HepG2 (cell line): ENCODE measurements at regions not wholly inside any gene's neighbourhood (a gene's known extent, or its start where the extent isn't known, plus 50 kb on each side); places are given as distances from the start of the nearest gene placed in this dataset.
A peak's percentile ranks its signal among the peaks of the same experiment; 100 is the strongest.

ENCODE experiments used
- ARNTL ChIP-seq: sonication (generic); formaldehyde crosslinking; IDR thresholded peaks from 2 replicates; pipeline ENCODE4 v1.4.0; 2020; ENCODE audit warnings: mild to moderate bottlenecking, missing genetic modification reagents
- FOXJ3 ChIP-seq: sonication (generic); formaldehyde crosslinking; IDR thresholded peaks from 2 replicates; pipeline ENCODE4 v1.4.0; 2020; ENCODE audit warnings: missing genetic modification reagents, mild to moderate bottlenecking, borderline replicate concordance
- HOXA7 ChIP-seq: sonication (generic); formaldehyde crosslinking; IDR thresholded peaks from 2 replicates; pipeline ENCODE4 v1.8.1; 2022; ENCODE audit warnings: mild to moderate bottlenecking, missing genetic modification reagents, moderate library complexity
- IKZF1 ChIP-seq: fragments of 450-650 bp; IDR thresholded peaks from 2 replicates; pipeline ENCODE4 v1.7.1; 2016
- KDM2A ChIP-seq: sonication (generic); formaldehyde crosslinking; IDR thresholded peaks from 2 replicates; pipeline ENCODE4 v1.4.0; 2020; ENCODE audit warnings: low read depth, missing genetic modification reagents, borderline replicate concordance
- MXI1 ChIP-seq: IDR thresholded peaks from 3 replicates; pipeline ENCODE4 v1.6.1; 2012; ENCODE audit warnings: low read depth, low read length, inconsistent platforms, borderline replicate concordance
- RARA ChIP-seq: IDR thresholded peaks from 2 replicates; pipeline ENCODE4 v1.6.1; 2016; ENCODE audit warnings: missing genetic modification reagents, missing compliant biosample characterization
- RFXANK ChIP-seq: IDR thresholded peaks from 2 replicates; pipeline ENCODE4 v1.6.1; 2016
- RXRB ChIP-seq: IDR thresholded peaks from 2 replicates; pipeline ENCODE4 v1.6.1; 2016; ENCODE audit warnings: borderline replicate concordance, missing genetic modification reagents, missing compliant biosample characterization
- SOX5 ChIP-seq: IDR thresholded peaks from 2 replicates; pipeline ENCODE4 v1.6.1; 2016; ENCODE audit warnings: borderline replicate concordance
- ZBTB7A ChIP-seq: sonication (generic); formaldehyde crosslinking; IDR thresholded peaks from 2 replicates; pipeline ENCODE4 v1.8.0; 2022; ENCODE audit warnings: mild to moderate bottlenecking, missing genetic modification reagents
- ZNF260 ChIP-seq: sonication (generic); formaldehyde crosslinking; IDR thresholded peaks from 2 replicates; pipeline ENCODE4 v1.4.0; 2020; ENCODE audit warnings: missing genetic modification reagents, low read depth, mild to moderate bottlenecking, borderline replicate concordance
- ZNF644 ChIP-seq: IDR thresholded peaks from 2 replicates; pipeline ENCODE4 v1.6.1; 2016; ENCODE audit warnings: low read depth
- TF ChIP-seq, protein P1 (sequence below): sonication (generic); formaldehyde crosslinking; IDR thresholded peaks from 2 replicates; pipeline ENCODE4 v1.4.0; 2020; ENCODE audit warnings: mild to moderate bottlenecking, missing genetic modification reagents
- TF ChIP-seq, protein P2 (sequence below): sonication (generic); formaldehyde crosslinking; conservative IDR thresholded peaks from 2 replicates; pipeline ENCODE4 v1.8.0; 2022; ENCODE audit warnings: missing genetic modification reagents
- TF ChIP-seq, protein P3 (sequence below): sonication (generic); formaldehyde crosslinking; IDR thresholded peaks from 2 replicates; pipeline ENCODE4 v1.5.0; 2020; ENCODE audit warnings: mild to moderate bottlenecking, missing genetic modification reagents, moderate library complexity
- TF ChIP-seq, protein P4 (sequence below): sonication (generic); formaldehyde crosslinking; conservative IDR thresholded peaks from 2 replicates; pipeline ENCODE4 v1.5.0; 2020; ENCODE audit warnings: missing genetic modification reagents

DNA sequence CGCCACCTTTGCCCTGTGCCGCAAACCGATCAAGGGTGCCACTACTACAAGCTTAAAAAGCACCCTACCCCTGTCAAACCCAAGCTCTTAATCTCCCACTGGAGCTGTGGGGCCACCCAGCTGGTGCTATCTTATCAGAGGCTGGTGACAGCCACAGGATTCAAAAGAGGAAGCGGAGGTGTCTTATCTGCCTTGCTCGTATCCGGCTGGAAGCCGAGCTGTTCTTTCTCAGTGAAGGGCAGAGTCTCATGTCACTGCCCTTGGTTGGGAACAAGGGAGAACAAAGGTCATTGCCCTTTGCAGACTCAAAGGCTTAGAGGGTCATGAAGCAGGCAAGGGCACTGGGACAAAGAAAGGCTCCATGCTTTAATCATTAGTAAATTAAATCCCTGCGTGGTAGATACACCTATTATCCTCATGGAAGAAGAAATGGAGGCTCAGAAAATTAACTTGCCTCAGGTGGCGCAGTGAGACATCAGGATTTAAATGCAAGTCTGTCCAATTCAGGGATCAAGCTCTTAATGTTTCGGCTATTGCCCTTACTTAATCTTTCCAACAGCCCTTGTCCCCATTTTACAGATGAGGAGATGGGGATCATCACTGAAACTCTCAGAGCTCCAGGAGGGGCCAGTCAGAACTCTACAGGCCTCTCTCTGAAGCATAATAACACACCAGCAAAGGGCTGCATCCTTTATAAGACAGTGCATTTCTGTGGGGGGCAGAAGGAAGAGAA lies 360.0 kb upstream of the PROK2 start (continued):
- TF ChIP-seq, protein P1, sequence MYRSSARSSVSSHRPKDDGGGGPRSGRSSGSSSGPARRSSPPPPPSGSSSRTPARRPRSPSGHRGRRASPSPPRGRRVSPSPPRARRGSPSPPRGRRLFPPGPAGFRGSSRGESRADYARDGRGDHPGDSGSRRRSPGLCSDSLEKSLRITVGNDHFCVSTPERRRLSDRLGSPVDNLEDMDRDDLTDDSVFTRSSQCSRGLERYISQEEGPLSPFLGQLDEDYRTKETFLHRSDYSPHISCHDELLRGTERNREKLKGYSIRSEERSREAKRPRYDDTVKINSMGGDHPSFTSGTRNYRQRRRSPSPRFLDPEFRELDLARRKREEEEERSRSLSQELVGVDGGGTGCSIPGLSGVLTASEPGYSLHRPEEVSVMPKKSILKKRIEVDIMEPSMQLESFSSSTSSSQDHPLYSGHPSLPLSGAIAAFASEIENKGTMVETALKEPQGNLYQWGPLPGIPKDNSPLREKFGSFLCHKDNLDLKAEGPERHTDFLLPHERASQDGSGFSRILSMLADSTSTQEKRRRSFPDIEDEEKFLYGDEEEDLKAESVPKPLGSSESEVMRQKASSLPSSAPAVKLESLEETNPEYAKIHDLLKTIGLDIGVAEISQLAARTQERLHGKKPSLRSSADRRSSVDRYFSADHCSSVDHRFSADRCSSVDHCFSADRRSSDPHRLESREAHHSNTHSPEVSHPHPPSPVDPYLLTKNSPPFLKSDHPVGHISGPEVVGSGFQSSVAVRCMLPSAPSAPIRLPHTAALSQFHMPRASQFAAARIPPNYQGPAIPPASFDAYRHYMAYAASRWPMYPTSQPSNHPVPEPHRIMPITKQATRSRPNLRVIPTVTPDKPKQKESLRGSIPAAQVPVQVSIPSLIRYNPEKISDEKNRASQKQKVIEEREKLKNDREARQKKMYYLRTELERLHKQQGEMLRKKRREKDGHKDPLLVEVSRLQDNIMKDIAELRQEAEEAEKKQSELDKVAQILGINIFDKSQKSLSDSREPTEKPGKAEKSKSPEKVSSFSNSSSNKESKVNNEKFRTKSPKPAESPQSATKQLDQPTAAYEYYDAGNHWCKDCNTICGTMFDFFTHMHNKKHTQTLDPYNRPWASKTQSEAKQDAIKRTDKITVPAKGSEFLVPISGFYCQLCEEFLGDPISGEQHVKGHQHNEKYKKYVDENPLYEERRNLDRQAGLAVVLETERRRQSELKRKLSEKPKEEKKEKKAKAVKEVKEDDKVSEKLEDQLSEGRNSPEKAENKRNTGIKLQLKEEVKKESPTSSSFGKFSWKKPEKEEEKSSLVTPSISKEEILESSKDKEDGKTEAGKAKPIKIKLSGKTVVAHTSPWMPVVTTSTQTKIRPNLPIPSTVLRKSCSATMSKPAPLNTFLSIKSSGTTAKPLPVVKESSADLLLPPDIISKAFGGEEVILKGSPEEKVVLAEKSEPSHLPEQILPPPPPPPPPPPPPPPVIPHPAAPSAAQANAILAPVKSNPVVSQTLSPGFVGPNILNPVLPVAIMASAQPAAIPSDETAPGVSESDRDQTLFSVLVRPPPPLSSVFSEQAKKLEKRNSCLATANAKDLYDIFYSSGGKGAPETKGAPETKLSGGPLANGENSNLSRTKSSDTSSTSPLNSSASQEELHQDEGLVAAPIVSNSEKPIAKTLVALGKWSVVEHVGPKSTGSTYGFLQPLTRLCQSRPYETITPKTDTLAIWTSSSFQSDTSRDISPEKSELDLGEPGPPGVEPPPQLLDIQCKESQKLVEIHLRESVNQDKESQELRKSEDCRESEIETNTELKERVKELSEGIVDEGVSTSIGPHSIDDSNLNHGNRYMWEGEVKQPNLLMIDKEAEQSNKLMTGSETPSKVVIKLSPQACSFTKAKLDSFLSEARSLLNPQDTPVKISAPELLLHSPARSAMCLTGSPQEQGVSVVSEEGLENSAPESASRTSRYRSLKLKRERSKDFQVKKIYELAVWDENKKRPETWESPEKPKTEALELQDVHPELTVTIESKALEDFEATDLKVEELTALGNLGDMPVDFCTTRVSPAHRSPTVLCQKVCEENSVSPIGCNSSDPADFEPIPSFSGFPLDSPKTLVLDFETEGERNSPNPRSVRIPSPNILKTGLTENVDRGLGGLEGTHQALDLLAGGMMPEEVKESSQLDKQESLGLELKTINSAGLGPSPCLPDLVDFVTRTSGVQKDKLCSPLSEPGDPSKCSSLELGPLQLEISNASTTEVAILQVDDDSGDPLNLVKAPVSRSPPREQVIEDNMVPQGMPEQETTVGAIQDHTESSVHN (CRISPR knock-in tag) = no peak
- TF ChIP-seq, protein P2, sequence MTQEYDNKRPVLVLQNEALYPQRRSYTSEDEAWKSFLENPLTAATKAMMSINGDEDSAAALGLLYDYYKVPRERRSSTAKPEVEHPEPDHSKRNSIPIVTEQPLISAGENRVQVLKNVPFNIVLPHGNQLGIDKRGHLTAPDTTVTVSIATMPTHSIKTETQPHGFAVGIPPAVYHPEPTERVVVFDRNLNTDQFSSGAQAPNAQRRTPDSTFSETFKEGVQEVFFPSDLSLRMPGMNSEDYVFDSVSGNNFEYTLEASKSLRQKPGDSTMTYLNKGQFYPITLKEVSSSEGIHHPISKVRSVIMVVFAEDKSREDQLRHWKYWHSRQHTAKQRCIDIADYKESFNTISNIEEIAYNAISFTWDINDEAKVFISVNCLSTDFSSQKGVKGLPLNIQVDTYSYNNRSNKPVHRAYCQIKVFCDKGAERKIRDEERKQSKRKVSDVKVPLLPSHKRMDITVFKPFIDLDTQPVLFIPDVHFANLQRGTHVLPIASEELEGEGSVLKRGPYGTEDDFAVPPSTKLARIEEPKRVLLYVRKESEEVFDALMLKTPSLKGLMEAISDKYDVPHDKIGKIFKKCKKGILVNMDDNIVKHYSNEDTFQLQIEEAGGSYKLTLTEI (CRISPR knock-in tag) = no peak
- TF ChIP-seq RARA (CRISPR knock-in tag) (peak; percentile 91), FOXJ3 (peak; percentile 20; the same call in 1 of the 2 replicates), RXRB (CRISPR knock-in tag) (peak; percentile 97), ZBTB7A (CRISPR knock-in tag) (no peak), ARNTL (CRISPR knock-in tag) (0 out of 2 replicates have a peak, but pooled peaks have one; percentile 33), MXI1 (no peak), ZNF260 (no peak), ZNF644 (CRISPR knock-in tag) (peak; percentile 77), SOX5 (CRISPR knock-in tag) (peak; percentile 67; the same call in 1 of the 2 replicates), HOXA7 (CRISPR knock-in tag) (no peak), IKZF1 (no peak), RFXANK (CRISPR knock-in tag) (no peak), KDM2A (CRISPR knock-in tag) (no peak)
- TF ChIP-seq, protein P3, sequence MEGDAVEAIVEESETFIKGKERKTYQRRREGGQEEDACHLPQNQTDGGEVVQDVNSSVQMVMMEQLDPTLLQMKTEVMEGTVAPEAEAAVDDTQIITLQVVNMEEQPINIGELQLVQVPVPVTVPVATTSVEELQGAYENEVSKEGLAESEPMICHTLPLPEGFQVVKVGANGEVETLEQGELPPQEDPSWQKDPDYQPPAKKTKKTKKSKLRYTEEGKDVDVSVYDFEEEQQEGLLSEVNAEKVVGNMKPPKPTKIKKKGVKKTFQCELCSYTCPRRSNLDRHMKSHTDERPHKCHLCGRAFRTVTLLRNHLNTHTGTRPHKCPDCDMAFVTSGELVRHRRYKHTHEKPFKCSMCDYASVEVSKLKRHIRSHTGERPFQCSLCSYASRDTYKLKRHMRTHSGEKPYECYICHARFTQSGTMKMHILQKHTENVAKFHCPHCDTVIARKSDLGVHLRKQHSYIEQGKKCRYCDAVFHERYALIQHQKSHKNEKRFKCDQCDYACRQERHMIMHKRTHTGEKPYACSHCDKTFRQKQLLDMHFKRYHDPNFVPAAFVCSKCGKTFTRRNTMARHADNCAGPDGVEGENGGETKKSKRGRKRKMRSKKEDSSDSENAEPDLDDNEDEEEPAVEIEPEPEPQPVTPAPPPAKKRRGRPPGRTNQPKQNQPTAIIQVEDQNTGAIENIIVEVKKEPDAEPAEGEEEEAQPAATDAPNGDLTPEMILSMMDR (CRISPR knock-in tag) = no peak
- TF ChIP-seq, protein P4, sequence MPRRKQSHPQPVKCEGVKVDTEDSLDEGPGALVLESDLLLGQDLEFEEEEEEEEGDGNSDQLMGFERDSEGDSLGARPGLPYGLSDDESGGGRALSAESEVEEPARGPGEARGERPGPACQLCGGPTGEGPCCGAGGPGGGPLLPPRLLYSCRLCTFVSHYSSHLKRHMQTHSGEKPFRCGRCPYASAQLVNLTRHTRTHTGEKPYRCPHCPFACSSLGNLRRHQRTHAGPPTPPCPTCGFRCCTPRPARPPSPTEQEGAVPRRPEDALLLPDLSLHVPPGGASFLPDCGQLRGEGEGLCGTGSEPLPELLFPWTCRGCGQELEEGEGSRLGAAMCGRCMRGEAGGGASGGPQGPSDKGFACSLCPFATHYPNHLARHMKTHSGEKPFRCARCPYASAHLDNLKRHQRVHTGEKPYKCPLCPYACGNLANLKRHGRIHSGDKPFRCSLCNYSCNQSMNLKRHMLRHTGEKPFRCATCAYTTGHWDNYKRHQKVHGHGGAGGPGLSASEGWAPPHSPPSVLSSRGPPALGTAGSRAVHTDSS (CRISPR knock-in tag) = no peak
